GM19463 (cell line): ENCODE measurements at regions not wholly inside any gene's neighbourhood (a gene's known extent, or its start where the extent isn't known, plus 50 kb on each side); places are given as distances from the start of the nearest gene placed in this dataset.
"Not testable (repeated sequence)": the region's sequence is repeated elsewhere in the genome, so short reads cannot be mapped to it uniquely, and the experiment has no call there.

Experiments
- ATAC-seq: cut with Tn5 transposase; IDR thresholded peaks from one replicate; pipeline ENCODE4 v1.9.1; 2021; ENCODE audit warnings: mild to moderate bottlenecking, moderate library complexity; ENCODE audit not compliant: unreplicated experiment

- ATAC-seq = no peak
These were observed 159.7 kb upstream of the POU1F1 start for GRCh38 chr3:87435926-87436620.

GRCh38 chr3:87433445-87433844 lies 157.1 kb upstream of the POU1F1 start:
- not testable (repeated sequence) for ATAC-seq

- ATAC-seq = no peak
These were observed 150.5 kb upstream of the POU1F1 start for GRCh38 chr3:87426918-87427317.

GRCh38 chr3:87425056-87425455 lies 148.7 kb upstream of the POU1F1 start:
- ATAC-seq = no peak

GRCh38 chr3:87423336-87423735 lies 147.0 kb upstream of the POU1F1 start:
- no peak for ATAC-seq

GRCh38 chr3:87422333-87422732 lies 145.9 kb upstream of the POU1F1 start:
- ATAC-seq = no peak

GRCh38 chr3:87420171-87420570 lies 143.8 kb upstream of the POU1F1 start:
- no peak for ATAC-seq

GRCh38 chr3:87414271-87414670 lies 137.9 kb upstream of the POU1F1 start:
- no peak for ATAC-seq

GRCh38 chr3:87413814-87414213 lies 137.4 kb upstream of the POU1F1 start:
- no peak for ATAC-seq

GRCh38 chr3:87410110-87410509 lies 133.7 kb upstream of the POU1F1 start:
- ATAC-seq = no peak

GRCh38 chr3:87398168-87398801 lies 121.9 kb upstream of the POU1F1 start:
- ATAC-seq = no peak

GRCh38 chr3:87397211-87397610 lies 120.8 kb upstream of the POU1F1 start:
- no peak for ATAC-seq

- ATAC-seq = no peak
These were observed 114.4 kb upstream of the POU1F1 start for GRCh38 chr3:87390821-87391220.

GRCh38 chr3:87390353-87390752 lies 114.0 kb upstream of the POU1F1 start:
- ATAC-seq = no peak

- no peak for ATAC-seq
These were observed 98.9 kb upstream of the POU1F1 start for GRCh38 chr3:87375231-87375682.

GRCh38 chr3:87370007-87370406 lies 93.6 kb upstream of the POU1F1 start:
- ATAC-seq = no peak

GRCh38 chr3:87367736-87368135 lies 91.4 kb upstream of the POU1F1 start:
- ATAC-seq = no peak

GRCh38 chr3:87363721-87364120 lies 87.3 kb upstream of the POU1F1 start:
- ATAC-seq = no peak

- ATAC-seq = no peak
These were observed 85.6 kb upstream of the POU1F1 start for GRCh38 chr3:87361956-87362355.

GRCh38 chr3:87361271-87361670 lies 84.9 kb upstream of the POU1F1 start:
- no peak for ATAC-seq

GRCh38 chr3:87359826-87360225 lies 83.4 kb upstream of the POU1F1 start:
- no peak for ATAC-seq

GRCh38 chr3:87359025-87359424 lies 82.6 kb upstream of the POU1F1 start:
- no peak for ATAC-seq

- no peak for ATAC-seq
These were observed 81.7 kb upstream of the POU1F1 start for GRCh38 chr3:87358066-87358465.
